ENCODE measurements at regions not wholly inside any gene's neighbourhood (a gene's known extent, or its start where the extent isn't known, plus 50 kb on each side); places are given as distances from the start of the nearest gene placed in this dataset.
A peak's percentile ranks its signal among the peaks of the same experiment; 100 is the strongest.

DNA sequence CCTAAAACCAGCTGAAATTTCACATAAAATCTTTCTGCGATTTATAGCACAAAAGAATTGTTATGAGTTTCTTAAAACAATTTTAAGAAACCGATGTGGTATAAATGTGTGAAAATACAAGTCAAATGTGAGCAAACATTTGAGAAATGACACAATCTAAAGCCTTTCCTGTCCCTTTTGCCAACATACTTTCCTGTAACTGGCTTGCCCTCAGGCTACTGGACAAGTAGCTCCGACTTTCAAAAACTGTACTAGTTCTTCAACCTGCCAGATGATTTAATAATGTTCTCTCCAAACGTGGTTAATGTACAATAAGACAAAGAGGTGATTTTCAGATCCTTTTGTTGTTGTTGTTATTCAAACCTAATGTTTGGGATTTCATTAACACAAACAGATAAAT, 105.9 kb upstream of the ARHGEF26 start:
- DNase-seq: peak; percentile 15

DNA sequence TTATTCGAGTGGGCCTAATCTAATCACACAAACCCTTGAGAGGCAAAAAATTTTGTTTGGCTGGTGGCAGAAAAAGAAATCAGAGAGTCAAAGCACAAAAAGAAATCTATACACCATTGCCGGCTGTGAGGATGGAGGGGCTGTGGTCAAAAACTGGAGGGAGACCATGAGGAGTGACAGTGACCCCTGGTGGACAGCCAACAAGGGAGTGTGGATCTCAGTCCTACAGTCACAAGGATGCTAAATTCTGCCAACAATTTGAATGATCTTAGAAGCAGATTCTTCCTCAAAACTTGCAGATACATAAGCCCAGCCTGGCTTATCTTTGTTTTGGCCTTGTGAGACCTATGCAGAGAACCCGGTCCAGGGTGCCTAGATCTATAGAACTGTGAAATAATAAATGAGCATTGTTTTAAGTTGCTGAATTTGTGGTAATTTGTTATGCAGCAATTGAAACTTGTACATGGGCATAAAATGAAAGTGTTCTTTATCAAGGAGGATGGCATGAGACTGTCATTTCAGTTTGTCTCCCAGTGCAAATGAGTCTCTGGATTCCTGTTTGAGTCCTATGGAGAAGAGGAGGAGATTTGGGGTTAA, 103.0 kb upstream of the ARHGEF26 start:
- peak; percentile 67 for DNase-seq

DNA sequence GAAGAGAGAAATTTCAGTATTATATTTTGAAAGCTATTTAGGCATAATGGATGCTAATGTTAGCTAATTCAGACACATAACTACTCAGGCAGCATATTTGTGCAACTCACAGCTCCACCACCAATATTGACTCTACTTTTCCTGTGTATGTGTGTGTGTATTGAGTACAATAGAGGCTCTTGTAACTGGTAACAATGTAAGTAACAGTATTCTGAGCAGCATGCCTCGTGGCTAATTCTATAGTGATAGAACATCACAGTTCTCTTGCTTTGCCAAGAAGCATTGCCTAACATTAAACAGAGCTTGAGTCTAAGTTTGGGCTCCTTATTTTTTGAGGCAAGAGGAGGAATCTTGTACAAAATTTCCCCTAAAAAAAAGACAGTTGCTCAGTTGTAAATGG, 98.6 kb upstream of the ARHGEF26 start:
- DNase-seq: peak; percentile 67

DNA sequence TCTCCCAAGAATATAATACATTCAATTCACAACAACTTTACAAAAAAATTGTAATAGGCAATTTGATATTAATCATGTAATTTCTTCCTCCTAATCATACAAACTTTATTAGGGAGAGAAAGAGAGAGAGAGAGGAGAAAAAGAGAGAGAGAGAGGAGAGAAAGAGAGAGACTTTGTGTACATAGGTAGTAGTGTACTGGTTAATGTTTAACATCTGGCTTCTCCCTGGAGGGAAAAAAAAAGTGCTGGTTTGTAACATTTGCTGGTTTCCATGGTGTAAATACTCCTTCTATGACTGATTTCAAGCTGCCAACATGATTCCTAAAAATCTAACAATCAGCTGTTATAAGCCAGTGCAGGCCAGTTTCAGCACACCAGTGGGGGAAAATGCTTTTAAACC, 98.0 kb upstream of the ARHGEF26 start:
- DNase-seq: peak; percentile 76

DNA sequence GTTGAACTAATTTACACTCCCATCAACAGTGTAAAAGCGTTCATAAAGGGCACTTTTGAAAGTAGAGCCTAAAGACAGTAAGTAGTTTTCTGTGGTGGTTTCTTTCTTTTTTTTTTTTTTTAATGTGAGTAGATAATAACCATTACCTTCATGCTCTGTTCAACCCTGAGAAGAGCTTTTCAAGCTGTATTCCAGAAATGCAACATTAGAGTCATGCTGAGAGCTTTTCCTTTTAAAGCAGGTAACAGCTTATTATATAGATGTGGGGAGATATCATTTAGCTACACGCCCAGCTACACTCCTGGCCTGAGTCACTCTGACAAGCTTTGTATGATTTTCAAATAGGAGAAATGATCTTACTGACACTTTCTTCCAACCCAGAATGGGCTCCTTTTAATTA, 96.2 kb upstream of the ARHGEF26 start:
- peak; percentile 80 for DNase-seq

DNA sequence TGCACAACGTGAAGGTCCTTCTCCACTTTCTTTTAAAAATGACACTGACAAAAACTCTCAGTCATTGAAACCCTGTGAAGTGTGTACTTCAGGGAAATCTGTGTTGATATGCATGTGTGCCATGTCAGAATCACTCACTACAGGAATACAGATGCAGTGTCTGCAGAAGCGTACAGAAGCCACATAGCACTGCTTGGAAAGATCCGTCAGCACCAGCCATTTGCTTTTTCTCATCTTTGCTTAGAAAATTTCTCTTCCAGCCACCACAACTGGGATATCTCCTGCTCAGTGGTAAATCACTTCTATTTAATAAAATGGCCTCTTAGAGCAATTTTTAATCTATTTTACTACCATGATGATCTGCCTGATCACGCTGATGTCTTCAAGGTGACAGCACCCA, 91.3 kb upstream of the ARHGEF26 start:
- no peak for DNase-seq

DNA sequence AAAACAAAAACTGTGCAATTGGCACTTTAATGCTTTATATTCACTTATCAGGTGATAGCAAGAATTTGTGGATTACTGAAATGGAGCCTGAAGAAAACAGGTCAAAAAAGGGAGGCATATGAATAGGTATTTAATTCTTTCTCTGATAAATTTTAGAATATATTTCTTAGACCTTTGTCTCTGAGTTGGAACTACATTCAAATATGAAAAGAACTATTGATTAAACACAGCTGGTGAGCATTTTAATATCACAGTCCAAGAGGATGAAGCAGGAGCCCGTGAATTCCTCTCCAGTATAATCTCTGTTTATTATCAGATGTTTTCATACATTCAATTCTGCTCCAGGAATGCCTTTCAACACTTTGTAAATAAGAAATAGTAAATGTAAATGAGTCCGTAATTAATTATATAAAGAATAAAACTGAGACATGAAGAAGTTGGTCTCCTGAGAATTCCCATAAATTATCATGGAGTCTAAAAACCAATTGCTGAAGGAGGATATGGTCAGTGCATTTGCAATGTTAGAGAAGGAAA, 86.3 kb upstream of the ARHGEF26 start:
- peak; percentile 32 for DNase-seq

DNA sequence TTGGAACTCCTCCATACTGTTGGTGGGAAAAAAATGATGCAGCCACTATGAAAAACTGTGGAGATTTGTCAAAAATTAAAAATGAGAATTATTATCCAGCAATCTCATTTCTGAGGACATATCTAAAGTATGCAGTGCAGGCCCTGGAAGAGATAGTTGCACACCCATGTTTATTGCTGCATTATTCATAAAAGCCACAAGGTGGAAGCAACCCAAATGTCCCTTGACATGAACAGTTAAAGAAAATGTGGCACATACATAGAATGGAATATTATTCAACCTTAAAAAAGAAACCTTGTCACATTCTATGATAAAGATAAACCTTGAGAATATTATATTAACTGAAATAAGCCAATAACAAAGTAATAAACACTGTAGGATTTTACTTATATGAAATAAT, 80.9 kb upstream of the ARHGEF26 start:
- peak; percentile 50 for DNase-seq

DNA sequence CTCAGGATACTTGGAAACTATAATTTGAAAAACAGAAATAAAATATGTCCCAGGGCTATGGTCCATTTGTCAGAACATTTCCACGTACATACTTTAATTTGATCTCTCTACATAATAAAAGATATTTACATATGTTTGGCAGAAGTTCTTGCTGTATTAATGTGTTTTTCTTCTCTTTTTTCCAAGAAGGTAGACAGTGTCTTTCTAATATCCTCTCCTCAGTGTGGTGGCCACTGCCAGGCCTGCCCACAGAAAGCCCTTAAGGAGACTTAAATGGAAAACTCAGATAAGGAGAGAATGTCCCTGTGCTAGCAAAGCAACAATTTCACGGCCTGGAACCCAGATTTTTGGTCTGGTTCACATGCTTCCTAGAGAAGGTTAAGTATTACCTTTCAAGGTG, 76.5 kb upstream of the ARHGEF26 start:
- DNase-seq: no peak

DNA sequence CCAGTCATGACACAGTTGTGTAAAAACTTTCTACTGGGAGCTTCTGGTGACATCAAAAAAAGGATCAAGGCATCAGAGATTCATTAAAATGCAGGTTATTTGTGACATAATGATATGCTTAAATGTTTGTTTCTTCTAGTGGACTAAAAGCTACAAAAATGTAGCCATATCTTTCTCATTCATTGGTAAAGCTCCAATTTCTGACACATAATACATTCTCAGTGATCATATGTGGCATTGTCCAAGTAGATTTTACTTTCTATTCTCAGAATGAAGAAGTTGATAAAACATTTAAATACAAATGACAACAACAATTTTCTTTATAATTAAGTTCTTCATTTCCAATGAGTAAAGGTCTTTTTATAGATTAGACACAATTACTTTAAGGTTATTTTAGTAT, 71.0 kb upstream of the ARHGEF26 start:
- DNase-seq: no peak

DNA sequence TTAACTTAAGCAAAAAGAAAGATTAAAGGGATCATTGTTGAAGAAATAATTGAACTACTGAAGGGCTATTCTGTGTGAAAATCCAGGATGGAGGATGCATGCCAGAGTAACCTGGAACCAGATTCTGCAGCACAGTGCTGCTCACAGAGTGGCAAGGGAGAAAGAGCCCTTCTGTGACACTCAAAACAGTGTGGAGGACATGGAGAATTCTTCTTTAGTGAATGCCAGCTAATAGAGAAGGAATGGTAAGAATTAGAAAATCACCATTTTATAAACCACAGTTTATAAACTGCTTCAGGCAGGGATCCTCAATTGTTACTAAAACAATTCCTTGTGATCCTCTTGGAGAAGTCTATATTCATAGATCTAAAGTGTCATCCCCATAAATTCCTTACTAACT, 70.4 kb upstream of the ARHGEF26 start:
- DNase-seq: no peak

DNA sequence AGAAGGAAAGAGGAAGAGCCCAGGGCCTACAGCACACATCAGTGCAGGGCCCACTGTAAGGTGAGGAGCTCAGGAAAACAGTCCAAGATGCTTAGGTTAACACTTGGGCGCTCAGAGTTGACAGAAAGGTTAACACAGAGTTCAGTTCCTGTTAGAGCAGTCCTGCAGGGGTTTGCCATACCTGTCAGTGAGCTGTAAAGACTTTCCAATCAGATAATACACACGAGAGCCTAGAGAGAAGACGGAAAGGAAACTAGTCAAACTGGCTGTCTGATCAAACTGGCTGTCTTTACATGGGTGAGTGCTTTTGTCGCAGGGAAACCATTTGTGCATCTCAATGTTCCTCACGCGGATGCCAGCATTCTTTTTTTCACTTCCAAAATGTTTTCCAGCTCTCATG, 61.4 kb upstream of the ARHGEF26 start:
- DNase-seq: no peak

DNA sequence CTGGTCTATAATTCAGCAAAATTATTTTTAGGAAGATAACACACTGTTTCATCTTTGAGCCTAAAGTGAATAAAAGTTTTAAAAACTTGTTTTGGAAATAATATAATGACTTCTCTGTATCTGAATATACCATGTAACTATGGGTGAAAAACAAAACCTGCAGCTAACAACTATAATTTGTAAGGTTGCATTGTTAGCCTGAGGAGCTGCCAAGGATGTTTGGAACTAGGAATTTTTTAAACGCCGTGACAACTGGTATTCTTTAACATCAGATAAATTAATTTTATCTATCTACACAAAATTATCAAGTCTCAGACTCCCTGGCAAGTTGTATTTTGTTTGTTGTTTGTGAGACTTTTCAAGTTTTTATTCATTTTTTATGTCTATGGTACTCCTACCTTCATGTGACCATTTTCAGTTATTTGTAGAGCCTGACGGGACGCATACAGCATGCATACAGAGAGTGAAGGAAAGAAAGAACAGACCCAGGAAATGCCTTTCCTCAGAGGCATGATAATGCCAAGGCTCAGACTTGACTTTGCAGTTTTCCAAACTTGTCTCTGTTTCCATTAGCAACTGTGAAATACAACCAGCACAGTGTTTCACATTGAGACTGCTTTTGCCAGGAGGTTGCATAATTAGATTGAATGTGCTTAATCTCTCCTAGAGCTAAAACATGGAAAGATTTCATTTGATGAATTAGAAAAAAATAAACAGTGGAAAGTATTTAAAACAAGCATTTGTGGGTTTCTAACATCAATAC, 60.8 kb upstream of the ARHGEF26 start:
- no peak for DNase-seq

DNA sequence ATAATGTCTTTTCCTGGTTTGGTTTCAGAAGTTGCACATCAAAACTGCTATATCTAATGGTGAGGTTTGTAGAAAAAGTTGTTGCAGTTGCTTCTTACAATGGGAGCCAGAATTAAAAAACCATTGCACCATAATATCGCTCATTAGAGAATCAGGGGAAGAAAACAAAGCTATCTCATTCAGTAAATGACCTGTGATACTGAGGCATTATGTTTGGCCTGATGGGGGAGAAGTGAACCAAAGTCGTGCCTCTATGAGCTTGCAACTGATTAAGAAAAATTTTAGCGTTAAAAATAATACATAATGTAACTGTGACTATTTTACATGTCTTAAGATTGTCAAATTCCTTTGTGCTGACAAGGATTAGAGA, 60.2 kb upstream of the ARHGEF26 start:
- DNase-seq: no peak

DNA sequence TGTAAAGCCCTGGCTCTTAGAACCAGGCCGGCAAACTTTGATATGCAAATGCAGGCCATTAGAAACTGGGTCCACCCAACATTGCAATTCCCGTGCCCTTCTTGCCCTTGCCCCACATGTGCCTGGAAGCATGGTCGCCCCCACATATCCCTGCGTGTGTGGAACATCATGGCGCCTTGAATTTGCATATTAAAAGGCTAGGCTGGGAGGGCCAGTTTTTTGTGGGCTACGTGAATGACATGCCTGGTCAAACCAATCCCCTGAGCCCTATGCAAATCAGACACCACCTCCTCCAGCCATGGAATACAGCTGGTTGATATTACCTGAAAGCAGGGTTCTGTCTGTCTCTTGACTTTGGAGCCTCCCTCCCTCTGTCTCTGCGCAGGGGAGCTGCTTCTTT, 58.7 kb upstream of the ARHGEF26 start:
- DNase-seq: no peak

DNA sequence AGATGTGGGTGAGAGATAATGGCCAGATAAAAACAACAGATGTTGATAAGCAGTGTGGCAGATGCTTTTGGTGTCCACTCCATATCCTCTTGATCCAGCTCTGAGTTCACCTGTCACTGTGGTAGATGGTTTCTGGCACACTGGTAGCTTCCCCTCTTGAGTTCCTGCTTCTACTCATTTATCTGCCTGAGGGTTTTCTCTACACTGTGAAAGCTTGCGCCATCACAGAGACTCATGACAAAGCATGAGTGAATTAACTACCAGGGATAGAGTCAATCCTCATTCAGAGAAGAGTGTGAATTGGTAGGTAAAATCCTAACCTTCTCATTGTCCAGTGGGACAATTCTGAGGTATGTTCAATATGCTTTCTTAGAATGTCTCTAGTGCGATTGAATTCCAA, 50.0 kb upstream of the ARHGEF26 start:
- no peak for DNase-seq

All from NCI-H69 (cell line).